Neural cell (in vitro differentiated cells): ENCODE measurements at regions not wholly inside any gene's neighbourhood (a gene's known extent, or its start where the extent isn't known, plus 50 kb on each side); places are given as distances from the start of the nearest gene placed in this dataset.

ENCODE experiments used
- H2AFZ ChIP-seq: fragments of 200-600, 300-800 bp; sonication (generic), shearing (Covaris generic); 2 replicates; pipeline ENCODE4 v1.6.0; 2014; ENCODE audit warnings: low read depth, mild to moderate bottlenecking, antibody characterized with exemption, low read length, moderate library complexity
- H3F3A ChIP-seq: fragments of 200-600 bp; shearing (Covaris generic); 2 replicates; pipeline ENCODE4 v1.6.1; 2016; ENCODE audit warnings: mild to moderate bottlenecking, moderate library complexity, mixed read lengths, antibody characterized with exemption, low read length; ENCODE audit not compliant: insufficient read depth, poor library complexity, severe bottlenecking
- H3K27ac ChIP-seq: fragments of 200-600, 300-800 bp; sonication (generic), shearing (Covaris generic); 2 replicates; pipeline ENCODE4 v1.5.1; 2014; ENCODE audit warnings: mild to moderate bottlenecking, low read length, moderate library complexity
- H3K27me3 ChIP-seq: fragments of 300-800, 200-600 bp; sonication (generic), shearing (Covaris generic); 2 replicates; pipeline ENCODE4 v1.6.0; 2014; ENCODE audit warnings: mild to moderate bottlenecking, low read depth, low read length, moderate library complexity; ENCODE audit not compliant: insufficient read depth
- H3K36me3 ChIP-seq: fragments of 300-800, 200-600 bp; sonication (generic), shearing (Covaris generic); 2 replicates; pipeline ENCODE4 v1.5.1; 2014; ENCODE audit warnings: mild to moderate bottlenecking, antibody characterized with exemption, low read length, moderate library complexity; ENCODE audit not compliant: insufficient read depth
- H3K4me2 ChIP-seq: fragments of 300-800, 200-600 bp; sonication (generic), shearing (Covaris generic); 2 replicates; pipeline ENCODE4 v1.6.0; 2014; ENCODE audit warnings: mild to moderate bottlenecking, low read length
- H3K4me3 ChIP-seq: fragments of 300-800, 200-600 bp; sonication (generic), shearing (Covaris generic); 2 replicates; pipeline ENCODE4 v1.5.1; 2014; ENCODE audit warnings: mild to moderate bottlenecking, low read length, moderate library complexity
- H3K79me2 ChIP-seq: fragments of 200-600 bp; shearing (Covaris generic); replicated peaks from 2 replicates; pipeline ENCODE4 v1.6.0; 2014; ENCODE audit warnings: mild to moderate bottlenecking, low read length, moderate library complexity; ENCODE audit not compliant: insufficient read depth
- H3K9ac ChIP-seq: fragments of 300-800, 200-600 bp; sonication (generic), shearing (Covaris generic); 2 replicates; pipeline ENCODE4 v1.6.1; 2016; ENCODE audit warnings: mild to moderate bottlenecking, low read length, mixed read lengths
- H3K9me2 ChIP-seq: fragments of 200-600 bp; shearing (Covaris generic); 2 replicates; pipeline ENCODE4 v1.6.1; 2016; ENCODE audit warnings: mild to moderate bottlenecking, low read length, mixed read lengths; ENCODE audit not compliant: insufficient read depth
- H3K9me3 ChIP-seq: fragments of 200-600, 300-800 bp; sonication (generic), shearing (Covaris generic); 2 replicates; pipeline ENCODE4 v1.6.1; 2016; ENCODE audit warnings: mild to moderate bottlenecking, mixed run types, low read length, moderate library complexity, mixed read lengths
- H4K20me1 ChIP-seq: fragments of 200-600 bp; shearing (Covaris generic); 2 replicates; pipeline ENCODE4 v1.6.1; 2016; ENCODE audit warnings: mild to moderate bottlenecking, mixed run types; ENCODE audit not compliant: insufficient read depth
- CTCF ChIP-seq: fragments of 450-650 bp; IDR thresholded peaks from 2 replicates; pipeline ENCODE4 v1.5.1; 2014; ENCODE audit warnings: antibody characterized with exemption, mild to moderate bottlenecking, moderate library complexity; ENCODE audit not compliant: poor library complexity, severe bottlenecking
- EP300 ChIP-seq: fragments of 450-650 bp; conservative IDR thresholded peaks from 2 replicates; pipeline ENCODE4 v1.6.1; 2014; ENCODE audit warnings: antibody characterized with exemption, mild to moderate bottlenecking, moderate library complexity; ENCODE audit not compliant: poor library complexity, severe bottlenecking
- EZH2 ChIP-seq: fragments of 200-600, 300-800 bp; shearing (Covaris generic), sonication (generic); IDR thresholded peaks from 2 replicates; pipeline ENCODE4 v1.6.1; 2014; ENCODE audit warnings: antibody characterized with exemption, low read length, borderline replicate concordance, mild to moderate bottlenecking; ENCODE audit not compliant: insufficient read depth, poor library complexity, severe bottlenecking
- MXI1 ChIP-seq: fragments of 450-650 bp; conservative IDR thresholded peaks from 2 replicates; pipeline ENCODE4 v1.6.1; 2014; ENCODE audit warnings: antibody characterized with exemption, mild to moderate bottlenecking; ENCODE audit not compliant: poor library complexity, severe bottlenecking
- POLR2AphosphoS5 ChIP-seq: IDR thresholded peaks from 2 replicates; pipeline ENCODE4 v1.6.1; 2012
- RAD21 ChIP-seq: fragments of 450-650 bp; conservative IDR thresholded peaks from 2 replicates; pipeline ENCODE4 v1.6.1; 2014; ENCODE audit warnings: antibody characterized with exemption, mild to moderate bottlenecking, moderate library complexity
- REST ChIP-seq: IDR thresholded peaks from 2 replicates; pipeline ENCODE4 v1.6.1; 2012; ENCODE audit warnings: borderline replicate concordance
- SMC3 ChIP-seq: fragments of 450-650 bp; conservative IDR thresholded peaks from 2 replicates; pipeline ENCODE4 v1.6.1; 2014; ENCODE audit warnings: antibody characterized with exemption, mild to moderate bottlenecking, moderate library complexity; ENCODE audit not compliant: poor library complexity
- TAF1 ChIP-seq: IDR thresholded peaks from 2 replicates; pipeline ENCODE4 v1.6.1; 2012; ENCODE audit warnings: low read depth

GRCh38 chr7:121486590-121486989 lies 90.5 kb upstream of the FAM3C start:
- Histone ChIP-seq H3K9me3 (no peaks in the 10 kb centered on the region), H3K27ac (no peak overlapping the region), H3K36me3 (no peaks in the 10 kb centered on the region), H3K27me3 (no peaks in the 10 kb centered on the region), H3F3A (no peaks in the 10 kb centered on the region), H4K20me1 (no peaks in the 10 kb centered on the region), H3K9ac (no peak overlapping the region), H3K9me2 (no peaks in the 10 kb centered on the region), H2AFZ (no peak overlapping the region), H3K4me2 (no peak overlapping the region), H3K79me2 (peaks cover 16% of the 10 kb centered on the region), H3K4me3 (no peak overlapping the region)
- TF ChIP-seq REST (no peak), CTCF (no peak), RAD21 (no peak), SMC3 (no peak), TAF1 (no peak), EP300 (no peak), EZH2 (no peak), POLR2AphosphoS5 (no peak), MXI1 (no peak)

- peaks cover 12% of the 10 kb centered on the region for H3K79me2 ChIP-seq
- no peaks in the 10 kb centered on the region for H3K9me3 ChIP-seq
- TF ChIP-seq EP300 (no peak), CTCF (no peak), POLR2AphosphoS5 (no peak), REST (no peak), MXI1 (no peak), RAD21 (no peak), SMC3 (no peak), TAF1 (no peak), EZH2 (no peak)
- no peak overlapping the region for H3K4me3 ChIP-seq
- no peaks in the 10 kb centered on the region for H3F3A ChIP-seq
- no peak overlapping the region for H2AFZ ChIP-seq
- H3K9me2 ChIP-seq: no peaks in the 10 kb centered on the region
- no peak overlapping the region for H3K27ac ChIP-seq
- H4K20me1 ChIP-seq: no peaks in the 10 kb centered on the region
- no peaks in the 10 kb centered on the region for H3K27me3 ChIP-seq
- no peak overlapping the region for H3K4me2 ChIP-seq
- no peak overlapping the region for H3K9ac ChIP-seq
- H3K36me3 ChIP-seq: no peaks in the 10 kb centered on the region
These were observed 89.5 kb upstream of the FAM3C start for GRCh38 chr7:121485467-121486243.
